ENCODE measurements at regions not wholly inside any gene's neighbourhood (a gene's known extent, or its start where the extent isn't known, plus 50 kb on each side); places are given as distances from the start of the nearest gene placed in this dataset.

- H3K27ac ChIP-seq (ENCODE audit: insufficient read depth, low read depth, low read length) = no peak overlapping the region
- intact Hi-C loops (cut with micrococcal nuclease) = no loop called here
- no peaks in the 10 kb centered on the region for H3K79me2 ChIP-seq (ENCODE audit: control insufficient read depth, insufficient read depth, low read length)
- no peaks in the 10 kb centered on the region for H3K4me1 ChIP-seq (ENCODE audit: control insufficient read depth, extremely low read depth, insufficient read depth, low read length)
- H3K27me3 ChIP-seq (ENCODE audit: control insufficient read depth in 2 of 2, insufficient read depth in 2 of 2, low read length in 2 of 2) = no peaks in the 10 kb centered on the region
- BruUV-seq (replicated peaks) = no TSS peak
- H3K9ac ChIP-seq (replicated peaks; ENCODE audit: extremely low read depth, insufficient read depth, low read length) = no peak overlapping the region
- no peaks in the 10 kb centered on the region for H3K9me1 ChIP-seq (replicated peaks; ENCODE audit: control insufficient read depth, extremely low read depth, insufficient read depth, low read length)
- no peaks in the 10 kb centered on the region for H3K36me3 ChIP-seq (ENCODE audit: control insufficient read depth in 2 of 2, extremely low read depth in 1 of 2, insufficient read depth in 2 of 2, low read length in 2 of 2)
- H3K9me3 ChIP-seq (replicated peaks; ENCODE audit: control insufficient read depth, insufficient read depth, low read length) = no peaks in the 10 kb centered on the region
- CTCF ChIA-PET = interaction anchor here (1.3 kb wide), 1 partner anchor 519 kb away, joined by 3 read pairs; no protein-coding TSS in a partner anchor
- POLR2A ChIA-PET = no interaction called here
- no peak overlapping the region for H3K4me2 ChIP-seq (ENCODE audit: insufficient read depth, low read length)
- FAIRE-seq = no peak
- H3K4me3 ChIP-seq (replicated peaks in 1 of 3; ENCODE audit: insufficient read depth in 1 of 3, low read depth in 1 of 3, low read length in 3 of 3) = no peak overlapping the region
- no peaks in the 10 kb centered on the region for H4K20me1 ChIP-seq (replicated peaks; ENCODE audit: control insufficient read depth, extremely low read depth, insufficient read depth, low read length)
- no peak for DNase-seq (ENCODE audit: low read depth, low spot score)
- TF ChIP-seq FOS (IDR thresholded peaks at IDR 0.05; ENCODE audit: borderline replicate concordance, insufficient read depth, low read length) = no peak
- no peak for TF ChIP-seq MYC (IDR thresholded peaks at IDR 0.05; ENCODE audit: low read depth, low read length)
- no peak for TF ChIP-seq EZH2 (IDR thresholded peaks at IDR 0.05; ENCODE audit: borderline replicate concordance, low read depth, low read length, severe bottlenecking)
- no peak for TF ChIP-seq POLR2A (IDR thresholded peaks at IDR 0.05; ENCODE audit: low read depth, low read length)
- TF ChIP-seq JUN (IDR thresholded peaks at IDR 0.05; ENCODE audit: borderline replicate concordance, insufficient read depth, insufficient read length, low read depth) = no peak
- no peak for TF ChIP-seq GATA2 (IDR thresholded peaks at IDR 0.05; ENCODE audit: insufficient read depth, insufficient read length, low read depth, low read length)
- no peak for TF ChIP-seq CTCF (IDR thresholded peaks at IDR 0.05; ENCODE audit: extremely low read depth in 1 of 2, insufficient read depth in 1 of 2, low read depth in 1 of 2, low read length in 2 of 2)
- no peak for TF ChIP-seq MAX (IDR thresholded peaks at IDR 0.05; ENCODE audit: insufficient read depth, insufficient read length)
- no peak for TF ChIP-seq POLR2AphosphoS5 (IDR thresholded peaks at IDR 0.05; ENCODE audit: insufficient read depth, low read depth, low read length)
- H2AFZ ChIP-seq (ENCODE audit: low read depth, low read length) = no peak overlapping the region
- dilution Hi-C loops (cut with MboI; ENCODE audit: extremely low pct_ligation_motif_present, low sequenced_read_pairs) = no loop called here
These were observed 116.3 kb downstream of the MEX3B start for GRCh38 chr15:81929557-81929956.
